ENCODE measurements at regions not wholly inside any gene's neighbourhood (a gene's known extent, or its start where the extent isn't known, plus 50 kb on each side); places are given as distances from the start of the nearest gene placed in this dataset.

GRCh38 chr2:83874712-83875430 is 584.2 kb downstream of the SUCLG1 start:
- H3K4me3 ChIP-seq (ENCODE audit: insufficient read length, low read depth) = no peak overlapping the region
- no peaks in the 10 kb centered on the region for H3K27me3 ChIP-seq (ENCODE audit: insufficient read depth, insufficient read length)
- DNase-seq (ENCODE audit: low read depth, low spot score) = no peak
- no peaks in the 10 kb centered on the region for H3K4me1 ChIP-seq (ENCODE audit: insufficient read depth, insufficient read length)
- TF ChIP-seq SUZ12 (IDR thresholded peaks at IDR 0.05; ENCODE audit: extremely low read depth, insufficient read depth, insufficient read length) (no peak), ZNF274 (IDR thresholded peaks at IDR 0.05; ENCODE audit: low read depth, low read length) (no peak), YY1 (IDR thresholded peaks at IDR 0.05; ENCODE audit: insufficient read depth, insufficient read length) (no peak)
- H3K9ac ChIP-seq (ENCODE audit: insufficient read length, low read depth) = no peak overlapping the region
- H3K9me3 ChIP-seq (ENCODE audit: insufficient read depth, low read length) = peaks cover 13% of the 10 kb centered on the region; the same call in 1 of the 2 replicates
- no peaks in the 10 kb centered on the region for H3K36me3 ChIP-seq (ENCODE audit: insufficient read depth, insufficient read length, low read length)

GRCh38 chr2:83874066-83874465 is 585.0 kb downstream of the SUCLG1 start:
- no peak for TF ChIP-seq YY1 (IDR thresholded peaks at IDR 0.05; ENCODE audit: insufficient read depth, insufficient read length)
- peaks cover 13% of the 10 kb centered on the region; the same call in 1 of the 2 replicates for H3K9me3 ChIP-seq (ENCODE audit: insufficient read depth, low read length)

GRCh38 chr2:83873110-83873509 is 586.0 kb downstream of the SUCLG1 start:
- H3K4me1 ChIP-seq (ENCODE audit: insufficient read depth, insufficient read length) = no peaks in the 10 kb centered on the region
- no peak for DNase-seq (ENCODE audit: low read depth, low spot score)
- no peaks in the 10 kb centered on the region for H3K27me3 ChIP-seq (ENCODE audit: insufficient read depth, insufficient read length)
- TF ChIP-seq SUZ12 (IDR thresholded peaks at IDR 0.05; ENCODE audit: extremely low read depth, insufficient read depth, insufficient read length) (no peak), YY1 (IDR thresholded peaks at IDR 0.05; ENCODE audit: insufficient read depth, insufficient read length) (no peak), ZNF274 (IDR thresholded peaks at IDR 0.05; ENCODE audit: low read depth, low read length) (no peak)
- H3K4me3 ChIP-seq (ENCODE audit: insufficient read length, low read depth) = no peak overlapping the region
- H3K9me3 ChIP-seq (ENCODE audit: insufficient read depth, low read length) = peaks cover 13% of the 10 kb centered on the region; the same call in 1 of the 2 replicates
- no peaks in the 10 kb centered on the region for H3K36me3 ChIP-seq (ENCODE audit: insufficient read depth, insufficient read length, low read length)
- no peak overlapping the region for H3K9ac ChIP-seq (ENCODE audit: insufficient read length, low read depth)

More at GRCh38 chr2:83874066-83874465, 585.0 kb downstream of the SUCLG1 start:
- Histone ChIP-seq H3K4me1 (ENCODE audit: insufficient read depth, insufficient read length) (no peaks in the 10 kb centered on the region), H3K9ac (ENCODE audit: insufficient read length, low read depth) (no peak overlapping the region), H3K4me3 (ENCODE audit: insufficient read length, low read depth) (no peak overlapping the region), H3K27me3 (ENCODE audit: insufficient read depth, insufficient read length) (no peaks in the 10 kb centered on the region), H3K36me3 (ENCODE audit: insufficient read depth, insufficient read length, low read length) (no peaks in the 10 kb centered on the region)
- no peak for DNase-seq (ENCODE audit: low read depth, low spot score)

- TF ChIP-seq YY1 (IDR thresholded peaks at IDR 0.05; ENCODE audit: insufficient read depth, insufficient read length) (no peak), SUZ12 (IDR thresholded peaks at IDR 0.05; ENCODE audit: extremely low read depth, insufficient read depth, insufficient read length) (no peak), ZNF274 (IDR thresholded peaks at IDR 0.05; ENCODE audit: low read depth, low read length) (no peak)
- Histone ChIP-seq H3K9ac (ENCODE audit: insufficient read length, low read depth) (no peak overlapping the region), H3K27me3 (ENCODE audit: insufficient read depth, insufficient read length) (no peaks in the 10 kb centered on the region), H3K36me3 (ENCODE audit: insufficient read depth, insufficient read length, low read length) (no peaks in the 10 kb centered on the region), H3K4me3 (ENCODE audit: insufficient read length, low read depth) (no peak overlapping the region), H3K4me1 (ENCODE audit: insufficient read depth, insufficient read length) (no peaks in the 10 kb centered on the region), H3K9me3 (ENCODE audit: insufficient read depth, low read length) (no peaks in the 10 kb centered on the region)
- no peak for DNase-seq (ENCODE audit: low read depth, low spot score)
These were observed 592.9 kb downstream of the SUCLG1 start for GRCh38 chr2:83866211-83866610.

- no peak for DNase-seq (ENCODE audit: low read depth, low spot score)
- Histone ChIP-seq H3K4me3 (ENCODE audit: insufficient read length, low read depth) (no peak overlapping the region), H3K36me3 (ENCODE audit: insufficient read depth, insufficient read length, low read length) (no peaks in the 10 kb centered on the region), H3K27me3 (ENCODE audit: insufficient read depth, insufficient read length) (no peaks in the 10 kb centered on the region), H3K9ac (ENCODE audit: insufficient read length, low read depth) (no peak overlapping the region), H3K4me1 (ENCODE audit: insufficient read depth, insufficient read length) (no peaks in the 10 kb centered on the region), H3K9me3 (ENCODE audit: insufficient read depth, low read length) (no peaks in the 10 kb centered on the region)
- TF ChIP-seq SUZ12 (IDR thresholded peaks at IDR 0.05; ENCODE audit: extremely low read depth, insufficient read depth, insufficient read length) = no peak
- TF ChIP-seq YY1 (IDR thresholded peaks at IDR 0.05; ENCODE audit: insufficient read depth, insufficient read length) = no peak
- no peak for TF ChIP-seq ZNF274 (IDR thresholded peaks at IDR 0.05; ENCODE audit: low read depth, low read length)
These were observed 596.5 kb downstream of the SUCLG1 start for GRCh38 chr2:83862600-83862999.

- DNase-seq (ENCODE audit: low read depth, low spot score) = no peak
- H3K27me3 ChIP-seq (ENCODE audit: insufficient read depth, insufficient read length) = no peaks in the 10 kb centered on the region
- H3K4me3 ChIP-seq (ENCODE audit: insufficient read length, low read depth) = no peak overlapping the region
- no peak overlapping the region for H3K9ac ChIP-seq (ENCODE audit: insufficient read length, low read depth)
- H3K4me1 ChIP-seq (ENCODE audit: insufficient read depth, insufficient read length) = no peaks in the 10 kb centered on the region
- no peaks in the 10 kb centered on the region for H3K36me3 ChIP-seq (ENCODE audit: insufficient read depth, insufficient read length, low read length)
- no peaks in the 10 kb centered on the region for H3K9me3 ChIP-seq (ENCODE audit: insufficient read depth, low read length)
- TF ChIP-seq YY1 (IDR thresholded peaks at IDR 0.05; ENCODE audit: insufficient read depth, insufficient read length) = no peak
- no peak for TF ChIP-seq SUZ12 (IDR thresholded peaks at IDR 0.05; ENCODE audit: extremely low read depth, insufficient read depth, insufficient read length)
These were observed 598.8 kb downstream of the SUCLG1 start for GRCh38 chr2:83860320-83860719.

- no peaks in the 10 kb centered on the region for H3K27me3 ChIP-seq (ENCODE audit: insufficient read depth, insufficient read length)
- DNase-seq (ENCODE audit: low read depth, low spot score) = no peak
- TF ChIP-seq ZNF274 (IDR thresholded peaks at IDR 0.05; ENCODE audit: low read depth, low read length) (no peak), SUZ12 (IDR thresholded peaks at IDR 0.05; ENCODE audit: extremely low read depth, insufficient read depth, insufficient read length) (no peak), YY1 (IDR thresholded peaks at IDR 0.05; ENCODE audit: insufficient read depth, insufficient read length) (no peak)
- no peaks in the 10 kb centered on the region for H3K4me1 ChIP-seq (ENCODE audit: insufficient read depth, insufficient read length)
- H3K9ac ChIP-seq (ENCODE audit: insufficient read length, low read depth) = no peak overlapping the region
- no peaks in the 10 kb centered on the region for H3K36me3 ChIP-seq (ENCODE audit: insufficient read depth, insufficient read length, low read length)
- no peaks in the 10 kb centered on the region for H3K9me3 ChIP-seq (ENCODE audit: insufficient read depth, low read length)
- H3K4me3 ChIP-seq (ENCODE audit: insufficient read length, low read depth) = no peak overlapping the region
These were observed 599.5 kb downstream of the SUCLG1 start for GRCh38 chr2:83859553-83859952.

Measured in NT2/D1 (cell line).